HUDEP-2 (cell line): ENCODE measurements at regions not wholly inside any gene's neighbourhood (a gene's known extent, or its start where the extent isn't known, plus 50 kb on each side); places are given as distances from the start of the nearest gene placed in this dataset.
"Not testable (repeated sequence)": the region's sequence is repeated elsewhere in the genome, so short reads cannot be mapped to it uniquely, and the experiment has no call there.

Source experiments
- DNase-seq, 76 experiments: peaks; one replicate each; lab custom pipeline; 2025; ENCODE audit not compliant: unreplicated experiment in 76 of 76; lab: John Stamatoyannopoulos, UW

DNA sequence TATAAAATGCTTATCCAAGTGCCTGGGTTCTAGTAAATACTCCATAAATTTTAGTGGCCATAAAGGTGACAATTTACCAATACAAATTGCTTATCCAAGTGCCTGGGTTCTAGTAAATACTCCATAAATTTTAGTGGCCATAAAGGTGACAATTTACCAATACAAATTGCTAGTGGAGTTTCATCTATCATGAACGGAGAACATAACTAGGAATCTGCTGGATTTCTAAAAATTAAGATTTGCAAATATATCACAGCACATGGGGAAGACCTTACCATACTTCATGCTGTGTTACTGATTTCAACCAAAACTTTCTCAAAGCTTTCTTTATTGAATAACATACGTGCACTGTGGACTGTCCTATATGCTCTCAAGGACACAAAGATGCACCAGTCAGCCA is 1631.4 kb upstream of the FLRT2 start:
- DNase-seq: not testable (repeated sequence)

DNA sequence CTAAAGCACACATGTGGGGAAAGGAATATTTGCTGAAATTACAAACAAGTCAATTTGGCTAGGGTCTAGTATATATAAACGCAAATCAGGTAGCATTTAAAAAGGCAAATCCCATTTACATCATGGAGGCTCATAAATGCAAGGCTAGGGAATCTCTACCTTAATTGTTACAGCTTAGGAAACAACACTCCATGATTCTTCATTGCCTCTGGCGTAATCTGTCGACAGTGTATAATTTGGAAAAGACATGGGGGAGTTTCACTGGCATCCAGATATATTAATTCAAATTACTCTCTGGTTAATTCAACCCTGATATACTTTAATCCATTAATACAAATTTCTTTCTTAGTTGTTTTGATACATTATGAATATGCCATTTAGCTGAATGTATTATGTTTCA is 1630.2 kb upstream of the FLRT2 start:
- no peak for DNase-seq

DNA sequence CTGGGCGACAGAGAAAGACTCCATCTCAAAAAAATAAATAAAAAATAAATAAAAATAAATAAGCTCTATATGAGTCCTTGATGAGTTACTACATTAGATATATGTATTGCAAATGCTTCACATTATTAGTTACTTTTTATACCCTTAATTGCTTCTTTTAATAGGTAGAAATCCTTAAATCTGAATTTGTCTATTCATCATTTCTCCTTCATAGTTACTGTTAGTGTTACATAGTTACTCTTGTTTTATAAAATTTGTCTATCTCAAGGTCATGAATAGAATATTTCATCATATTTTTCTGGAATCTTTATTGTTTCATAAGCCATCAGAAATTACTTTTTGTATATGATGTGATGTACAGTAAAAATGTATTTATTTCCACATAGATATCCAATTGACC is 1624.8 kb upstream of the FLRT2 start:
- no peak for DNase-seq

DNA sequence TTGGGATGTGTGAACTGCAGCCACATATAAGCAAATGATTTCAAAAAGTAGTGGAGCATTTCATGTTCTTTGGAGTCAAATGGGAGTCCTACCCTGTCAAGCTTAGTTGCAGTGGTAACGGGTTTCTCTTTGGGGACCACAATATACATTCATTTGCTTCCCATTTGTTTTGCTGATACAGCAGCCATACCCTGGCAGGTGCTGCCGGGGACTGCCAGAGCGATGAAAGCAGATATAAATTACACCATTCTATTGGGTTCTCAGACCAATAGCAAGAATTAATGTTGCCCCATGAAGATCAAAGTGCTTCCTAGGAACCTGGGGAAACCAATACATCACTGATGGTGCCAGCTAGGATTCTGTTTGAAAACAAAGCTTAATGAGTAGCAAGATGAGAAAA is 1621.5 kb upstream of the FLRT2 start:
- no peak for DNase-seq

DNA sequence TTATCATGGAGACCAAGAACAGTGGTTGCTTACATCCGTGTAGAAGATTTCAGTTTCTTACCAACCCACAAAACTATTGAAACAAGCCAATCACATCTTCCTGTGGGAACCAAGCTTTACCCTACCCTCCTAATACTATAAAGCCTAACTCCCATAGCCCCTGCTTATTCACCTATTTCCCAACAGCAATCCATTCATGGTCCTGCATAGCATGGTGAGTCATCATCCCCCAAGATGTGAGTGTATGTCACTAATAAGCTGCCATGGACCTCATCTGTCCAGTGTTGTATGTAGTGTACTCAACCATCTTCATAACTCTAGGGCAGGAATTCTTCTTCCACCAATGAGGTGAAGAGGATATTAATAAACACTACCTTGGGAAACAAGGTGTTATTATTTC is 1620.4 kb upstream of the FLRT2 start:
- DNase-seq: no peak

DNA sequence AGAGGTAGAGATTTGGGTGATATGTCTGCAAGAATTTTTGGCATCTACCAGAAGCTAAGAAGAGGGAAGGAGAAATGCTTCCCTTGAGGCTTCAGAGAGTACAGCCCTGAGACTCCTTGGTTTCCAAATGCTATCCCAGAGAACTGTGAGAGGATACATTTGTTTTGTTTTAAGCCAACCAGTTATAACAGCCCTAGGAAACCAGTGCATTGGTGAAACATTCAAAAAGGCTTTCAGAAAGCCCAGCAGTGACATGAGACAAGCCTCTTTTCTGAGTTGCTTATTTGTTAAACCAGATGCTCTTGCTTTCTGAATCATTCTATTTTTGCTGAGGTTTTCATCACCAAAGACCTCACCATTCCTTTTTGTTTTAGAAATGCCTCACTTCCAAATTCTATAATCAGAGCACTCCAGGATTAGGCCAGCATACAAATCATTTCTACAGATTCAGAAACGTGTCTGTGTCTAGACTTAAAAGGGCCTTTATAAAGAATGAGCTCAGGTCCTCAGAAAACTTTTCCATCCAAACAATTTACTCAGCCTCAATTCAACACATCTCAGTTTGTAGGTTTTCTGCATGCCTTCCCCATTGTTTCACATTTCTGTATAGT is 1617.8 kb upstream of the FLRT2 start:
- no peak for DNase-seq

DNA sequence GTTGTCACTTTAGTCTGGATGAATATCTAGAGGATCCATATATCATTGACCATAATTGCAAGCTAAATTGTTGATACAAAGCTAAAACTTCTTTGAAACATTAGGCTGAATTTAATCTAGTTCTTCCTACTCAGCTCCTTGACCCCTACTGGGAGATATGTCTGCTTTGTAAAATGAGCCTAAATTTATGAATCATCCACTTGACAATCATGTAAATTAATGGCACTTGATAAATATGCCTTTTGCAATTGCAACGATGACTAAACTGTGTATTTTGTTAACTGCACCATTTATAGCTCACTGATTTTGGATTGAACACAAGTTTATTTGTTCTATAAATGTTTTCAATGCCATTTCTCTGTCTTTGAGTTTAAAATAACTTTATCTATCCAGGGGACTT is 1616.5 kb upstream of the FLRT2 start:
- DNase-seq: no peak

DNA sequence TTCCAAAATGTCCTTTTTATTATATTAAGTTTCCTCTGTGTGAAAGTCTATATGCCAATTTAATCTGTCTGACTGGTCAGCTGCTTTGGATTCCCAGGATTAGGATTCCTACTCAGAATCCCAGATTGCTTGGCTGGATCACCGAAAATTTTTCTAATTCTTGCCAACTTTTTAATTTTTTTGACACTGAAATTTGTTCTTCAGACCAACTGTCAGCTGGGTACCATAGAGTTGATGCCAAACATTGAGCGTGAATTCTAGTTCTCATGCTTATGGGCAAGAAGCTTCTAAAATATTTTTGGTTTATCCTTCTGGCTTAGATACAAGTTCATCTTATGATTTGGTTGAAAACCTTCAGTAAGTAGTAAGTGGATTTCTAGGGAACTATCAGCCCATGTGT is 1611.4 kb upstream of the FLRT2 start:
- no peak for DNase-seq

DNA sequence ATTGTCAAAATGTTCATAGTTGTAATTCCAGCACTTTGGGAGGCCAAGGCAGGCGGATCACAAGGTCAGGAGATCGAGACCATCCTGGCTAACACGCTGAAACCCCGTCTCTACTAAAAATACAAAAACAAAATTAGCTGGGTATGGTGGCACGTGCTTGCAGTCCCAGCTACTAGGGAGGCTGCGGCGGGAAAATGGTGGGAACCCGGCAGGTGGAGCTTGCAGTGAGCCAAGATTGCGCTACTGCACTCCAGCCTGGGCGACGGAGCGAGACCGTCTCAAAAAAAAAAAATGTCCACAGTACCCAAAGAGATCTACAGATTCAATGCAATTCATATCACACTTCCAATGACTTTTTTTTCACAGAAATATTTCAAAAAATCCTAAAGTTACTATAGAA is 1610.3 kb upstream of the FLRT2 start:
- DNase-seq: not testable (repeated sequence)

DNA sequence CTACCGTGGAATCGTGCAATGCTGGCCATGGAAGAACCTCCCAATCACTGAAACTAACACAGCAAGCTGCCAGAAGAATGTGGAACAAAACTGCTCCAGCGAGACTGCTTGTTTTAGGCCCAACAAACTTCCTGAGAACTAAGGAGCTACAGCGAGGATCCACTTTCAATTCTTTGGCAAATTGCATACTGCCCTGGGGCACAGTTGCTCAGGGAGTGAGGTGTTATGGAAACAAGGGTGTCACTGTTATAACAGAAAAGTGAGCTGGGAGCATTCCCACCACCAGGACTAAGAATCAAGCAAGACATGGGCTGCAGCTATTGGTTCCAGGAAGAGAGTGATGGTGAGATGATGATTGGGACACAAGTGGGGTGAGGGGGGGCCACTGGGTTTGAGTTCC is 1606.1 kb upstream of the FLRT2 start:
- DNase-seq: no peak

DNA sequence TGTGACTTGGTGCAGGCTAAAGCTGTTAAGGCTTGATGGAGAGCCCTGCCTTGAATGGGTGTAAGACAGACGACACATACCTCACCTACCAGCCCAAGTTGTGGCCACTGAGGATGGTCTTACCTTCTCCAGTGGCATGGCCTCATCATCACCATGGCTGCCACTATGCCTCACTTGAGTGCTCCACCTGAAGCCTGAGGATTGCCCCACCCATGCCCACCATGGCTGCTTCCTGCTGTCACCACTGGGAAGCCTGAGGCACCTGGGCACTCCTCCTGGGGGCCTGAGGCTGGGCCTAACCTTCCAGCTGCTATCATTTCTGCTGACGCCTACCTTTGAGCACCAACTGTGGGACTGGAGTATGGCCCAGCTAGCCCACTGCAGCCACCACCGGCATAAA is 1605.7 kb upstream of the FLRT2 start:
- DNase-seq: no peak

DNA sequence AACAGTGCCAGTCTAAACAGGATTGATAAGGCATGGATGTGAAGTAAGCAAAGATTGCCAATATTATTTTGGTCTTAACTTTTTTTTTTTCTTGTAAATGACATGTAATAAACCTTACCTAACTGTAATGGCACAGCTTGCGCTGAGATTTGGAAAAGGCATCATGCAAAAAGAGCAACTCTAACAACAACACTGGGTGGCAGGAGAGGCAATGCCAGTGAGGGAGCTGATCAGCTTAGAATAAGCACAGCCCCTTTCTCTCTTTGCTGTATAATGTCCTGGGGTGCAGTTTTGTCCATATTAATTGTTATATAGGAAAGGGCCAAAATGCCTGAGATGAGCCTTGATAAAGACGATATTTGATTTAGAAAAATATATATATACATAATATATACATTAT is 1589.7 kb upstream of the FLRT2 start:
- DNase-seq: no peak

DNA sequence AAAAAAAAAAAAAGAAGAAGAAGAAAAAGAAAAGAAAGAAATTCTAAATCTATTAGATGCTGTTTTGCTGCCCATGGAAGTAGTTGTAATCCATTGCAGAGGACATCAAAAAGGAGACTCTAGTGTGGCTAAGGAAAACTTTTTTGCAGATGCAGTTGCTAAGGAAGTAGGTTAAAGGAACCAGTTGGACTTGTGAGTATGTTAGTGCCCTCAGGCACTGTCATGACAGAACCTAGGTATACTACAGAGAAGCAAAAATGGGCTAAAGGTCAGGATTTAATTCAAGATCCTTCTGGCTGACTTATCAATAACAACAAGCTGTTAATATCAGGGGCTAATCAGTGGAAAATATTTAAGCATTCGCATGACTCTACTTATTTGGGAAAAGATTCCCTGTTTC is 1571.6 kb upstream of the FLRT2 start:
- DNase-seq: no peak

DNA sequence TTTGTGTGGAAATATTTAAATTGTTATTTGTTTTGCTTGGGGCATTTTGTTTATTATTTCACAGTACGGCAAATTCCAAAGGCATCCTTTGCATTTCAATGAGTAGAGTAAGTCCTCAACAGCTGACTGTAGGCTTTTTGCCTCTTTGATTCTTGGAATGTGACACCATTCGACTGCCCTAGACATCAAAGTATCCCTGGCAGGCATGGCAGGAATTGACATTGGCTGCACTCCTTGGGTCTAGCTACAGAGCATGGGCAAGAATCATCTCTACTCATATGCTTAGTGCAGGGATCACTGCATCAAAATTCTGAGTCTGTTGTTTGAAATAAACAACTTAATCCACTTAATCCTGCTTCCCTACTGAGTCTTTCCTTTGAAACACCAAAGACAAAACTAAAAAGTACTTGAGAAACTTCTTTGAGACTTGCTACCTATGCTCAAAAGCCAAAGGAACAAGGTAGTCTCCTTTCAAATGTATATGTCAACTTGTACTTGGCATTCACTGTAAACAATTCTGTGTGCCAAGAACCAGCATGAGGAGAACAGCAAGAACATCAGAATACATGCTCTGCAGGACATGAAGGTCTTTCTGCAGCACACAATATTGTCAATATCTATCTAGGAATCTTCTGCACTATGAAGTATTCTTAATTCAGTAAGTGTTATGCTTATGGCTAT is 1569.0 kb upstream of the FLRT2 start:
- DNase-seq: no peak

DNA sequence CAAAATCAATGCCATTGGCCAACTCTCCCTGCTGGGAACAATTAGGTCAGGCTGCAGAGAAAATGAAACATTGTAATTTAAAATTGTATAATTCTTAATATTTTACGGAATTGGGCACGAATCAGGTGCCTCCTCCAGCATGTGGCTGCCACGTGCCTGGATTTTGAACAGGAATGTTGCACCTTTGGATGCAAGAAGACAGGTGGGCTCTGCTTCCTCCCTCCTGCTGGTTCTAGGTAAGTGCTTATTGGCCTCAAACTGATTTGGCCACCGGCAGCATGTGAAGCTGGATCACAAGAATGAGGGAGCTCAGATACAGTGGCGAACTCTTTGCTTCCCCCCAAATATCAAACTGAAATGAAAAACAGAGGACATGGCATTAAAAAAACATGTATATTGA is 1559.9 kb upstream of the FLRT2 start:
- DNase-seq: no peak

DNA sequence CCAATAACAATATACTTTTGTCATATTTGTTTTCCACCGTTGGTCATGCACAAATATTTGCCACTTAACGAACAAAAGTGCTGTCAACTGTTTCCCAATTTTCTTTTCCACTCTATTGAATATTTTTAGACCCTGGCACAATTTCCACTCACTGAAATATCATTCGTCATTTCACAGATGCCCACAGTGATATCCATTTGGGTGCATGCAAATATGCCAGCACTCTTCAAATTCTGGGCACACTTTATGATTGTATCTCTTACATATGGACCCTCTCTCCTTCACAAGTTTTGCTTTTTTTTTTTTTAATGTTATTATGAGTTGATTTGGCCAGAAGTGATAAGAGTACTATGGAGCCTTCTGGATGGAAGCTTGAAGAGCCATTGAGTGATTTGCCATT is 1557.3 kb upstream of the FLRT2 start:
- no peak for DNase-seq

DNA sequence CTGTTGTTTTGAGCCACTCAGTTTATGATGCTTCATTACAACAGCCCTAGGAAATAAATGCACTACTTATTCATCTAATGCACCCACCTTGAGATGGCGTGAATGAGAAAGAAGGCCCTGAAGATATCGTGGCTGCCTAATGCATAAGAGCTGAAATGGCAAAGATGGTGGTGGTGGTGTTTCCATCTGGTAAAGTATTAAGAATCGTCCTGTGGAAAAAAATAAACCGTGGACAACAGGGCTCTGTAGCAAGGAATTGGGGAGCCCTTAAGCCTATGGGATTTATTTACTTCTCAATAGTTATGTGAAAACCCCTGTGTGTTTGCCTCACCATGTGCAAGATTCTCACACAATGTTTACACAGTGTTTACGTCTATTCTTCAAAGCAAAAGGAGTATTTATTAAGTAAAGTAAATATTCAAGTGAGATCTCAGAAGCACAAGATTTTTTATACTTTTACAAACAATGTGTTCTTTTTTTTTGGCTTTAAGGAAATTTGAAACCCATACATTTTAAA is 1555.2 kb upstream of the FLRT2 start:
- DNase-seq: no peak

DNA sequence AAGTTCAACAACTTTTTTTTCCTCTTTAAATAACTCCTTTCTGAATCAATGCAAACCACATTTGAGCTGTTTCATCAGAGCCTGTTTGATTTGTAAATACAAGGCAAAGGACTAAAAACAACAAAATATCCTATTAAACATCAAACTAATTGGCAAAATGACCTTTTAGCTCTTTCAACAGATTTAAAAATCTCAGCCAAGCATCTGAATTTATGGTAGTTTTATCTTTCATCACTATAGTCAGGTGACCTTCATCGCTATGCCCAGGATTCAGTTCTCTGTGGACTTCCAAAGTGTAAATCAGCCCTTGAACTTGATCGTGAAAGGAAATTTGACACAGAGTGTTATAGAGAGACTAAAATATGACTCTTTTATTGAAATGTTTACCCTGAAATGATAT is 1554.5 kb upstream of the FLRT2 start:
- DNase-seq: no peak

DNA sequence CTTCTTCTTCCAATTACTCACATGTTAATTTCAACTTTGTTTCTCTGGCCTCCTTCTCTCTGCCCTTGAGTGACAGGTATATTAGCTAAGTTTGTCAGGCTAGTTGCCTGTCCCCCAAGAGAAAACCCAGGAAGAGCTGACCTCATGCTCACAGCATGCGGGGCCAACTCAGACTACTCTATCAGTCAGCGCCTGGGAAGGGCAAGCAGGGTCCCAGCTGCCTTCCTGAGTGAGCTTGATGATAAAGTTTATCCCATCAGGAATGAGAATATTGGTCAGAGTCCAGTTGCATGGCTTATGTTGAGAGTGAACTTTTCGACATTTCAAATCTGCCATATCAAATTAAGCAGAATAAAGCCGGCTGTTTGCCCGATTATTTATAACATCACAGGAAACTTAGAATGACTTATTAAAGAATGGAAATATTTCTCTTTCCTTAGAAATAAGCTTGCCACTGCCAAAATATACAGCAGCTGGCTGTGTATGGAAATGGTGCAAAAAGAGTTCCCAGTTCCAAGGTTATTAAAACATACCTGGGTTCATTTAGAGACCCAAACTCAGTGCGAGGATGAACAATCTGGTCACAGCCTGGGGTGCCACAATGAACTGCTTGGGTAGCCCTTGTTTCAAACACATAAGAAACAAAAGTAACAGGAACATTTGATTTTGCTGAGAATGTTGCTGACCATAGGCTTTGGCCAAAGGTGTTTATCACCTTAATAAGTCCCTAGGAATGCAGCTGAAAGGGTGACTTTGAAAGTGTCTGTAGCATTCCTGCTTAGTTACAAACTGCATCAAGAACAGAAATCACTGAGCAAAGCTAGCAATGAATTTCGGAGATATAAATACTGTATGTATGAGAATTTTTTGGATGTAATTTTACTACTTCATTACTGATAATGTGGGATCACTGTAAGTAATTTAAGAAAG is 1553.8 kb upstream of the FLRT2 start:
- no peak for DNase-seq

DNA sequence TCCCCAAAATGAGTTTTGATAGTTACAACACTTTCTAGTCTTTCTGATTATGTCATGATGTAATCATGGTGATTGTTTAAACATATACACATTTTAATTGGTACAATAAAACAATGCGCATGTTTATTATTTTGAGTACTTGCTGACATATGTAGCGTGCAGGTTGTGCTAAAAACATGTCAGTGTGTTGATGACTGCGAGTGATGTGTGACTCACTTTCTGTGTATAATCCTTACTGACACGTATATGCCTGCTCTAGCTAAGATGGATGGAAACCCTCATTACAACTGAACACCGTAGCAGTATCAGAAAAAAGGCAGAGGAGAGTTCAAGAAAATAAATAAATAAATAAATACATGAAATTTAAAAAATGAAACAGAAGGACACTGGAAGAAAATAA is 1552.4 kb upstream of the FLRT2 start:
- DNase-seq: no peak

DNA sequence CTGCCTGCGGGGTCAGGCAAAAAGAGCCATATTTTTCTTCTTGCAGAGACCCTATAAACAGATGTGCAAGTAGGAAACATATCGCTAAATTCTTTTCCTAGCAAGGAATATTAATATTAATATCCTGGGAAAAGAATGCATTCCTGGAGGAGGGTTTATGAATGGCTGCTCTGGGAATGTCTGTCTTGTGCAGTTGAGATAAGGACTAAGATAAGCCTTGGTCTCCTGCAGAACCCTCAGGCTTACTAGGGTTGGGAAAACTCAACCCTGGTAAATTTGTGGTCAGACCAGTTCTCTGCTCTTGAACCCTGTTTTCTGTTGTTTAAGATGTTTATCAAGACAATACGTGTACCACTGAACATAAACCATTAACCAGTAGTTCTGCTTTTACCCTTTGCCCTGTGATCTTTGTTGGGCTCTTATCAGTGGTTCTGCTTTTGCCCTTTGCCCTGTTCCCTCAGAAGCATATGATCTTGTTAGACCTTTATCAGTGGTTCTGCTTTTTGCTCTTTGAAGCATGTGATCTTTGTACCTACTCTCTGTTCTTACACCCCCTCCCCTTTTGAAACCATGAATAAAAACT is 1548.2 kb upstream of the FLRT2 start:
- DNase-seq: not testable (repeated sequence)
